Bronchial epithelial cell (primary cell): ENCODE measurements at regions not wholly inside any gene's neighbourhood (a gene's known extent, or its start where the extent isn't known, plus 50 kb on each side); places are given as distances from the start of the nearest gene placed in this dataset.
"Not testable (repeated sequence)": the region's sequence is repeated elsewhere in the genome, so short reads cannot be mapped to it uniquely, and the experiment has no call there.

Experiments used
- DNase-seq: peaks from one replicate; pipeline ENCODE4 v3.0.0-alpha.2; 2010; ENCODE audit warnings: low read depth
- FAIRE-seq: peaks from 2 replicates; lab custom pipeline; 2011; peaks lifted over from hg19 to GRCh38; lab: Jason Lieb, UNC
- H3K27me3 ChIP-seq: 2 replicates; pipeline ENCODE4 v1.5.1; 2011; ENCODE audit warnings: low read length; ENCODE audit not compliant: control insufficient read depth, insufficient read depth
- H3K36me3 ChIP-seq: 2 replicates; pipeline ENCODE4 v1.5.1; 2011; ENCODE audit warnings: low read length; ENCODE audit not compliant: control insufficient read depth, insufficient read depth
- H3K4me3 ChIP-seq: 2 replicates; pipeline ENCODE4 v1.5.1; 2011; ENCODE audit warnings: mild to moderate bottlenecking, low read depth, low read length, control low read depth
- TF ChIP-seq, protein P1 (sequence below): IDR thresholded peaks from 2 replicates; pipeline ENCODE4 v1.5.1; 2011; ENCODE audit warnings: mild to moderate bottlenecking, moderate library complexity, low read length, control low read depth, inconsistent platforms; ENCODE audit not compliant: insufficient read depth, severe bottlenecking

DNA sequence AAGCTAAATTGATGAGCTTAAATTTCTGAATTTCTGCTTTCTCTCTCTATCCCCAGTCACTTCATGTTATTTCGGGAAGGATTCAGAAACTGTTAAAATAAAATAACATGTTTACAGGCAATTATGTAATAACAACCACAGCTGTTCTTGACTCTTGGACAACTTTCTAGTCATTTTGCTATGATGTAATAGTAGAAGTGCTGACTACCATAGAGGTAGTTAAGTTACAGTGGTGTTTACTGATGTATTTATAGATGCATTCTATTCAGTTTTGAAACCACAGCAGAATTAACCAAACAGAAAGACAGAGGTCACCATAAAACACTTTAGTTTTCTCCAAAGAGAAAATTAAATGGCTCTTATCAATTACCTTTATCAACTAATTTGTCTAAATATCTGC is 1292.0 kb upstream of the CHAC2 start:
- no peak for FAIRE-seq

DNA sequence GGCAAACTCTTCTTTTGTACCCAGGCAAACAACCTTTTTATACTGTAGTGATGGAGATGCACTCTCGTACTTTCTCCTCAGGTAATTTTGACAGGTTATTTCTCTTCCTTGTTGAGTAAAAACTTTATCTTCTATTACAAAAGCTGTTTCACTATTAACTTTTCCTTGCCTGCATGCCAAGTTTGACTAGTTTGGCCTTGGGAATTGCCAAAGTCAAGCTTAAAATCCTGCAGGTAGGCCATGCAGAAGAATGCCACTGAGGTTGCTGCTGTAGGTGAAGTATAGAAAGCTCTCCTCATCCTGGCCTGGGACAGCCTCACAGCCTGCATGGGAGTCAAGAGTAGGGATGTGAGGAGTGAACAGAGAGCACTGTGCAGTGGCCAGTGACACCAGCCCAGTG is 1293.5 kb upstream of the CHAC2 start:
- Histone ChIP-seq H3K4me3 (no peak overlapping the region), H3K27me3 (no peaks in the 10 kb centered on the region), H3K36me3 (no peaks in the 10 kb centered on the region)
- FAIRE-seq (no peak), DNase-seq (no peak)
- TF ChIP-seq, protein P1, sequence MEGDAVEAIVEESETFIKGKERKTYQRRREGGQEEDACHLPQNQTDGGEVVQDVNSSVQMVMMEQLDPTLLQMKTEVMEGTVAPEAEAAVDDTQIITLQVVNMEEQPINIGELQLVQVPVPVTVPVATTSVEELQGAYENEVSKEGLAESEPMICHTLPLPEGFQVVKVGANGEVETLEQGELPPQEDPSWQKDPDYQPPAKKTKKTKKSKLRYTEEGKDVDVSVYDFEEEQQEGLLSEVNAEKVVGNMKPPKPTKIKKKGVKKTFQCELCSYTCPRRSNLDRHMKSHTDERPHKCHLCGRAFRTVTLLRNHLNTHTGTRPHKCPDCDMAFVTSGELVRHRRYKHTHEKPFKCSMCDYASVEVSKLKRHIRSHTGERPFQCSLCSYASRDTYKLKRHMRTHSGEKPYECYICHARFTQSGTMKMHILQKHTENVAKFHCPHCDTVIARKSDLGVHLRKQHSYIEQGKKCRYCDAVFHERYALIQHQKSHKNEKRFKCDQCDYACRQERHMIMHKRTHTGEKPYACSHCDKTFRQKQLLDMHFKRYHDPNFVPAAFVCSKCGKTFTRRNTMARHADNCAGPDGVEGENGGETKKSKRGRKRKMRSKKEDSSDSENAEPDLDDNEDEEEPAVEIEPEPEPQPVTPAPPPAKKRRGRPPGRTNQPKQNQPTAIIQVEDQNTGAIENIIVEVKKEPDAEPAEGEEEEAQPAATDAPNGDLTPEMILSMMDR, result no peak

More for the DNA sequence above, 1292.0 kb upstream of the CHAC2 start:
- DNase-seq, result no peak
- no peaks in the 10 kb centered on the region for H3K36me3 ChIP-seq
- H3K4me3 ChIP-seq, result no peak overlapping the region
- TF ChIP-seq, protein P1, result no peak
- H3K27me3 ChIP-seq, result no peaks in the 10 kb centered on the region

DNA sequence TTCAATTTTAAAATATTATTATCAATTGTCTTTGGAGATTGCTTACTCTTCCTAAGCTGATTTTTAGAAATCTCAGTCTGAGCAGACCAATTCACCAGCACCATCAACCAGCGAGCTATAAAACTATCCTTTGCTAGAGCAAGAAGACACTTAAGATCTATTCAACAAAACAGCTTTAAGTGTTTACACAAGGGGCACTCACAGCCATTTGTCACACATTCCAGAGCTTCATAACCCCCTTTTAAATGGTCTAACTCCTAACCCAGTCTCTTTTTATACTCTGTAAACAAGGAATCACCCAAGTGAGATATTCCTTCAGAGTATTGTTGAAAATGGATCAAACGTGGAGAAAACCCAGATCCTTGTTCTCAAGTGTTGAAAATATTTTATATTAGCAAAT is 1294.1 kb upstream of the CHAC2 start:
- FAIRE-seq, result no peak
- no peak overlapping the region for H3K4me3 ChIP-seq
- no peak for DNase-seq

DNA sequence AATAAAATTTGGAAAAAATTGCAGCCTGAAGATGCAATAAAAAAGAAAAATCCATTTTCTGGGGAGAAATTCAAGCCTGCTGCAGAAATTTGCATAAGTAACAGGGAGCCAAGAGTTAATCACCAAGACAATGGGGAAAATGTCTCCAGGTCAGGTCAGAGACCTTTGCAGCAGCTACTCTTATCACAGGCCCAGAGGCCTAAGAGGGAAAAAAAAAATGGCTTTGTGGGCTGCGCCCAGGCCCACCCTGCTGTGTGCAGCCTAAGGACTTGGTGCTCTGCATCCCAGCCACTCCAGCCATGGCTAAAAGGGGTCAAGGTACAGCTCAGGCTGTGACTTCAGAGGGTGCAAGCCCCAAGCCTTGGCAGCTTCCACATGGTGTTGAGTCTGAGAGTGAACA is 1297.1 kb upstream of the CHAC2 start:
- H3K27me3 ChIP-seq, H3K36me3 ChIP-seq, DNase-seq, FAIRE-seq, H3K4me3 ChIP-seq: not testable (repeated sequence)

More for the DNA sequence above, 1294.1 kb upstream of the CHAC2 start:
- TF ChIP-seq, protein P1, result no peak
- no peaks in the 10 kb centered on the region for H3K36me3 ChIP-seq
- H3K27me3 ChIP-seq, result no peaks in the 10 kb centered on the region

DNA sequence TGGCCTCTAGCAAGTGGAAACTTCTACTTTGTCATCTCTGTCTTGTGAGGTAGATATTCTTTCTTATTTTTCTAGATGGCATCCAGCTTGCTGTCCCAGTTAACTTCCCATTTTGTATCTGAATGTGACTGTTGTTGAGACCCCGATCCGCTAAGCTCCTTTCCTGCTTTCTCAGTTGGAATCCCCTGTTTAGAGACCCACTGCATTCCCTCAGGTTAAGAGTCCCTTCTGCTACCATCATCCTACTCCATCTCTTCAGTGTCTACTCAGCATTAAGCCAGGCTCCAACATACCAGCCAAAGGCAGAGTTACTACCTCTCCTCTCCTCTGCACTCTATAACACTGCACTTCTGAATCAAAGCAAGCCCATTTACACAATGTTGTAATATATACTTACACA is 1300.4 kb upstream of the CHAC2 start:
- TF ChIP-seq, protein P1, result no peak
- no peaks in the 10 kb centered on the region for H3K27me3 ChIP-seq
- DNase-seq (no peak), FAIRE-seq (no peak)
- no peaks in the 10 kb centered on the region for H3K36me3 ChIP-seq
- H3K4me3 ChIP-seq, result no peak overlapping the region

DNA sequence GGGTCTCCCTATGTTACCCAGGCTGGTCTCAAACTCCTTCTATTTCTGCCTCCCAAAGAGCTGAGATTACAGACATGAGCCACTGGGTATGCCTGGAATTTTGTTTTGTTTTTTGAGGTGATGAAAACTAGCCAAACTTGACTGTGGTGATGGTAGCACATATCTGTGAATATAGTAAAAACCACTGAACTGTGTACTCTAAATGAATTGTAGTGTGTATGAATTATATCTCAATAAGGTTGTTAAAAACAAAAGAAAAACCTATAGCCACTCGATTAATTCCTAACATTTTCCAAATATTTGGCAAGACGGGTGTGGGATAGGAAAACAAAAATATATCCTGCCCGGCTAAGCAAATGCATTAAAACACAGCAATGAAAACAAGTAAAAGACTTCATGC is 1302.3 kb upstream of the CHAC2 start:
- Histone ChIP-seq H3K4me3 (no peak overlapping the region), H3K36me3 (no peaks in the 10 kb centered on the region), H3K27me3 (no peaks in the 10 kb centered on the region)
- no peak for FAIRE-seq
- TF ChIP-seq, protein P1, result no peak
- DNase-seq, result no peak
